ENCODE measurements at regions not wholly inside any gene's neighbourhood (a gene's known extent, or its start where the extent isn't known, plus 50 kb on each side); places are given as distances from the start of the nearest gene placed in this dataset.
A peak's percentile ranks its signal among the peaks of the same experiment; 100 is the strongest.

- H2AFZ ChIP-seq (ENCODE audit: low read depth, low read length) = peak overlapping the region; percentile 23; the same call in 1 of the 2 replicates
- WGBS (ENCODE audit: insufficient coverage, low coverage, missing lambda C conversion rate) = 75% methylated on average over 11 of the region's 11 CpGs
- no peaks in the 10 kb centered on the region for H3K9me1 ChIP-seq (ENCODE audit: control insufficient read depth, insufficient read depth, low read length)
- ChIA-PET POLR2A (interaction anchor here (1.4 kb wide), 1 partner anchor 10 kb away, joined by 3 read pairs; no protein-coding TSS in a partner anchor), CTCF (ENCODE audit: low intra/inter-chr PET ratio) (no interaction called here)
- in situ Hi-C loops (cut with MboI) (no loop called here), intact Hi-C loops (cut with micrococcal nuclease) (no loop called here)
- no peaks in the 10 kb centered on the region for H4K20me1 ChIP-seq (replicated peaks; ENCODE audit: control insufficient read depth, insufficient read depth, low read length)
- 0 out of 4 replicates have a peak overlapping the region, but pooled peaks of 1 of the 2 experiments have one; percentile 2 for H3K9ac ChIP-seq (ENCODE audit: insufficient read depth in 1 of 2, low read depth in 2 of 2, low read length in 2 of 2)
- no peaks in the 10 kb centered on the region for H3K9me3 ChIP-seq (replicated peaks; ENCODE audit: control insufficient read depth, insufficient read depth, low read depth, low read length)
- FAIRE-seq = peak; percentile 32
- no peaks in the 10 kb centered on the region for H3K36me3 ChIP-seq (ENCODE audit: control insufficient read depth, insufficient read depth, low read length)
- BruUV-seq (replicated peaks) = no TSS peak
- no peak overlapping the region for H3K27ac ChIP-seq (ENCODE audit: extremely low read depth, low read depth, low read length)
- no peaks in the 10 kb centered on the region for H3K79me2 ChIP-seq (ENCODE audit: control insufficient read depth, insufficient read depth, low read length)
- TF ChIP-seq HES1 (IDR thresholded peaks at IDR 0.05; ENCODE audit: low read depth) (no peak), SMC3 (conservative IDR thresholded peaks at IDR 0.05; ENCODE audit: insufficient read depth, low read depth, low read length) (no peak), ZNF134 (CRISPR knock-in tag; conservative IDR thresholded peaks at IDR 0.05) (no peak), CHAMP1 (IDR thresholded peaks at IDR 0.05) (no peak), HDGF (IDR thresholded peaks at IDR 0.05) (no peak)
- TF ChIP-seq, protein P1, sequence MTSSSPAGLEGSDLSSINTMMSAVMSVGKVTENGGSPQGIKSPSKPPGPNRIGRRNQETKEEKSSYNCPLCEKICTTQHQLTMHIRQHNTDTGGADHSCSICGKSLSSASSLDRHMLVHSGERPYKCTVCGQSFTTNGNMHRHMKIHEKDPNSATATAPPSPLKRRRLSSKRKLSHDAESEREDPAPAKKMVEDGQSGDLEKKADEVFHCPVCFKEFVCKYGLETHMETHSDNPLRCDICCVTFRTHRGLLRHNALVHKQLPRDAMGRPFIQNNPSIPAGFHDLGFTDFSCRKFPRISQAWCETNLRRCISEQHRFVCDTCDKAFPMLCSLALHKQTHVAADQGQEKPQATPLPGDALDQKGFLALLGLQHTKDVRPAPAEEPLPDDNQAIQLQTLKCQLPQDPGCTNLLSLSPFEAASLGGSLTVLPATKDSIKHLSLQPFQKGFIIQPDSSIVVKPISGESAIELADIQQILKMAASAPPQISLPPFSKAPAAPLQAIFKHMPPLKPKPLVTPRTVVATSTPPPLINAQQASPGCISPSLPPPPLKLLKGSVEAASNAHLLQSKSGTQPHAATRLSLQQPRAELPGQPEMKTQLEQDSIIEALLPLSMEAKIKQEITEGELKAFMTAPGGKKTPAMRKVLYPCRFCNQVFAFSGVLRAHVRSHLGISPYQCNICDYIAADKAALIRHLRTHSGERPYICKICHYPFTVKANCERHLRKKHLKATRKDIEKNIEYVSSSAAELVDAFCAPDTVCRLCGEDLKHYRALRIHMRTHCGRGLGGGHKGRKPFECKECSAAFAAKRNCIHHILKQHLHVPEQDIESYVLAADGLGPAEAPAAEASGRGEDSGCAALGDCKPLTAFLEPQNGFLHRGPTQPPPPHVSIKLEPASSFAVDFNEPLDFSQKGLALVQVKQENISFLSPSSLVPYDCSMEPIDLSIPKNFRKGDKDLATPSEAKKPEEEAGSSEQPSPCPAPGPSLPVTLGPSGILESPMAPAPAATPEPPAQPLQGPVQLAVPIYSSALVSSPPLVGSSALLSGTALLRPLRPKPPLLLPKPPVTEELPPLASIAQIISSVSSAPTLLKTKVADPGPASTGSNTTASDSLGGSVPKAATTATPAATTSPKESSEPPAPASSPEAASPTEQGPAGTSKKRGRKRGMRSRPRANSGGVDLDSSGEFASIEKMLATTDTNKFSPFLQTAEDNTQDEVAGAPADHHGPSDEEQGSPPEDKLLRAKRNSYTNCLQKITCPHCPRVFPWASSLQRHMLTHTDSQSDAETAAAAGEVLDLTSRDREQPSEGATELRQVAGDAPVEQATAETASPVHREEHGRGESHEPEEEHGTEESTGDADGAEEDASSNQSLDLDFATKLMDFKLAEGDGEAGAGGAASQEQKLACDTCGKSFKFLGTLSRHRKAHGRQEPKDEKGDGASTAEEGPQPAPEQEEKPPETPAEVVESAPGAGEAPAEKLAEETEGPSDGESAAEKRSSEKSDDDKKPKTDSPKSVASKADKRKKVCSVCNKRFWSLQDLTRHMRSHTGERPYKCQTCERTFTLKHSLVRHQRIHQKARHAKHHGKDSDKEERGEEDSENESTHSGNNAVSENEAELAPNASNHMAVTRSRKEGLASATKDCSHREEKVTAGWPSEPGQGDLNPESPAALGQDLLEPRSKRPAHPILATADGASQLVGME (CRISPR knock-in tag; IDR thresholded peaks at IDR 0.05) = no peak
- no peak for ATAC-seq
- H3K4me3 ChIP-seq = no peak overlapping the region
- no peak overlapping the region for H3K4me2 ChIP-seq (ENCODE audit: insufficient read depth, low read length)
- H3K27me3 ChIP-seq (ENCODE audit: control insufficient read depth in 2 of 2, insufficient read depth in 2 of 2, low read length in 2 of 2) = no peaks in the 10 kb centered on the region
- peaks cover 3% of the 10 kb centered on the region in 2 experiments; a peak in 2 of 5 replicates for H3K4me1 ChIP-seq (replicated peaks in 1 of 2; ENCODE audit: control insufficient read depth in 2 of 2, insufficient read depth in 2 of 2, low read length in 2 of 2)
- DNase-seq (ENCODE audit: extremely low read depth in 1 of 4, low spot score in 3 of 4) = no peak
Observed at GRCh38 chr2:62364791-62365528, 141.0 kb downstream of the TMEM17 start.
